H1 (cell line): ENCODE measurements at regions not wholly inside any gene's neighbourhood (a gene's known extent, or its start where the extent isn't known, plus 50 kb on each side); places are given as distances from the start of the nearest gene placed in this dataset.

ENCODE experiments used
- CTCF ChIP-seq, 3 experiments: IDR thresholded peaks; 1 replicate in 2 of 3; 2 replicates in 1 of 3; pipeline versions ENCODE4 v1.5.1 to v1.6.1; 2011; ENCODE audit warnings: low read length in 3 of 3, mild to moderate bottlenecking in 3 of 3, inconsistent platforms in 2 of 3, low read depth in 1 of 3, moderate library complexity in 1 of 3; ENCODE audit not compliant: insufficient read depth in 1 of 3; ENCODE audit errors: control extremely low read depth in 1 of 3
- POLR2AphosphoS5 ChIP-seq: IDR thresholded peaks from 2 replicates; pipeline ENCODE4 v1.6.1; 2011; ENCODE audit warnings: low read depth, low read length
- TAF1 ChIP-seq: IDR thresholded peaks from 2 replicates; pipeline ENCODE4 v1.6.1; 2011; ENCODE audit warnings: mild to moderate bottlenecking, low read depth, low read length
- ZNF274 ChIP-seq: IDR thresholded peaks from 2 replicates; pipeline ENCODE4 v1.7.0; 2012; ENCODE audit warnings: low read length, borderline replicate concordance; ENCODE audit errors: extremely low read depth

GRCh38 chr1:194517567-194517966, 1331.2 kb upstream of the B3GALT2 start:
- TF ChIP-seq POLR2AphosphoS5: no peak
- no peak for TF ChIP-seq TAF1
- no peak for TF ChIP-seq CTCF (IDR thresholded peaks at IDR 0.05; ENCODE audit: control extremely low read depth in 1 of 3, insufficient read depth in 1 of 3, low read depth in 1 of 3, low read length in 3 of 3)
- TF ChIP-seq ZNF274: no peak
